ACHN (cell line): ENCODE measurements at regions not wholly inside any gene's neighbourhood (a gene's known extent, or its start where the extent isn't known, plus 50 kb on each side); places are given as distances from the start of the nearest gene placed in this dataset.
"Not testable (repeated sequence)": the region's sequence is repeated elsewhere in the genome, so short reads cannot be mapped to it uniquely, and the experiment has no call there.

ENCODE experiments used
- DNase-seq: peaks from one replicate; pipeline ENCODE4 v3.0.0-alpha.2; 2015
- in situ Hi-C: cut with HindIII; loops from 2 replicates; pipeline ENCODE4 v1.10.0; 2017; ENCODE audit warnings: low sequenced_read_pairs, low pct_ligation_motif_present, low pct_unique_long_range_greater_than_20kb

GRCh38 chr2:236986524-236987330 lies 99.0 kb upstream of the COPS8 start:
- in situ Hi-C loops: no loop called here
- no peak for DNase-seq

- in situ Hi-C loops: no loop called here
- DNase-seq: no peak
Observed at GRCh38 chr2:236988216-236988615, 97.5 kb upstream of the COPS8 start.

- in situ Hi-C loops: no loop called here
- no peak for DNase-seq
Observed at GRCh38 chr2:236988690-236989624, 96.7 kb upstream of the COPS8 start.

- in situ Hi-C loops: no loop called here
- DNase-seq: no peak
Observed at GRCh38 chr2:236990552-236990951, 95.1 kb upstream of the COPS8 start.

- in situ Hi-C loops: no loop called here
- no peak for DNase-seq
Observed at GRCh38 chr2:236991874-236992273, 93.8 kb upstream of the COPS8 start.

- in situ Hi-C loops: no loop called here
Observed at GRCh38 chr2:236993286-236993685, 92.4 kb upstream of the COPS8 start.

GRCh38 chr2:236994361-236994760 lies 91.3 kb upstream of the COPS8 start:
- in situ Hi-C loops: no loop called here
- no peak for DNase-seq

More at GRCh38 chr2:236993286-236993685, 92.4 kb upstream of the COPS8 start:
- DNase-seq: no peak

- in situ Hi-C loops: no loop called here
- no peak for DNase-seq
Observed at GRCh38 chr2:236997069-236997715, 88.5 kb upstream of the COPS8 start.

GRCh38 chr2:236998236-236998635 lies 87.5 kb upstream of the COPS8 start:
- in situ Hi-C loops: no loop called here
- DNase-seq: no peak

- no peak for DNase-seq
Observed at GRCh38 chr2:236998758-236999157, 86.9 kb upstream of the COPS8 start.

GRCh38 chr2:237000481-237000880 lies 85.2 kb upstream of the COPS8 start:
- in situ Hi-C loops: no loop called here
- DNase-seq: no peak

More at GRCh38 chr2:236998758-236999157, 86.9 kb upstream of the COPS8 start:
- in situ Hi-C loops: no loop called here

GRCh38 chr2:237005341-237005740 lies 80.3 kb upstream of the COPS8 start:
- DNase-seq, in situ Hi-C loops: not testable (repeated sequence)

- in situ Hi-C loops: no loop called here
Observed at GRCh38 chr2:237011206-237011795, 74.4 kb upstream of the COPS8 start.

GRCh38 chr2:237012004-237012403 lies 73.7 kb upstream of the COPS8 start:
- in situ Hi-C loops: no loop called here
- DNase-seq: no peak

More at GRCh38 chr2:237011206-237011795, 74.4 kb upstream of the COPS8 start:
- no peak for DNase-seq

- in situ Hi-C loops: no loop called here
- no peak for DNase-seq
Observed at GRCh38 chr2:237012577-237013267, 73.0 kb upstream of the COPS8 start.

GRCh38 chr2:237016121-237016915 lies 69.4 kb upstream of the COPS8 start:
- DNase-seq: no peak
- in situ Hi-C loops: no loop called here

- in situ Hi-C loops: no loop called here
- DNase-seq: no peak
Observed at GRCh38 chr2:237020090-237020489, 65.6 kb upstream of the COPS8 start.
